ENCODE measurements at regions not wholly inside any gene's neighbourhood (a gene's known extent, or its start where the extent isn't known, plus 50 kb on each side); places are given as distances from the start of the nearest gene placed in this dataset.

GRCh38 chr5:152956943-152957613, 533.4 kb upstream of the GRIA1 start:
- in situ Hi-C loops (cut with MboI; ENCODE audit: low sequenced_read_pairs, unreplicated experiment), result no loop called here
- DNase-seq (ENCODE audit: low spot score), result no peak
- TF ChIP-seq CTCF (IDR thresholded peaks at IDR 0.05; ENCODE audit: borderline replicate concordance, control extremely low read depth, extremely low read depth, insufficient read depth, missing control alignments), result no peak

GRCh38 chr5:152978141-152978835, 512.2 kb upstream of the GRIA1 start:
- in situ Hi-C loops (cut with MboI; ENCODE audit: low sequenced_read_pairs, unreplicated experiment), result no loop called here
- TF ChIP-seq CTCF (IDR thresholded peaks at IDR 0.05; ENCODE audit: borderline replicate concordance, control extremely low read depth, extremely low read depth, insufficient read depth, missing control alignments), result no peak
- DNase-seq (ENCODE audit: low spot score), result no peak

GRCh38 chr5:152987131-152987530, 503.3 kb upstream of the GRIA1 start:
- in situ Hi-C loops (cut with MboI; ENCODE audit: low sequenced_read_pairs, unreplicated experiment), result no loop called here
- no peak for TF ChIP-seq CTCF (IDR thresholded peaks at IDR 0.05; ENCODE audit: borderline replicate concordance, control extremely low read depth, extremely low read depth, insufficient read depth, missing control alignments)
- no peak for DNase-seq (ENCODE audit: low spot score)

- no peak for TF ChIP-seq CTCF (IDR thresholded peaks at IDR 0.05; ENCODE audit: borderline replicate concordance, control extremely low read depth, extremely low read depth, insufficient read depth, missing control alignments)
Measured at GRCh38 chr5:152990217-152990616, 500.3 kb upstream of the GRIA1 start.

GRCh38 chr5:152990649-152991048, 499.8 kb upstream of the GRIA1 start:
- no peak for TF ChIP-seq CTCF (IDR thresholded peaks at IDR 0.05; ENCODE audit: borderline replicate concordance, control extremely low read depth, extremely low read depth, insufficient read depth, missing control alignments)
- no peak for DNase-seq (ENCODE audit: low spot score)
- in situ Hi-C loops (cut with MboI; ENCODE audit: low sequenced_read_pairs, unreplicated experiment), result no loop called here

More at GRCh38 chr5:152990217-152990616, 500.3 kb upstream of the GRIA1 start:
- no peak for DNase-seq (ENCODE audit: low spot score)
- in situ Hi-C loops (cut with MboI; ENCODE audit: low sequenced_read_pairs, unreplicated experiment), result no loop called here

GRCh38 chr5:152994033-152994680, 496.3 kb upstream of the GRIA1 start:
- TF ChIP-seq CTCF (IDR thresholded peaks at IDR 0.05; ENCODE audit: borderline replicate concordance, control extremely low read depth, extremely low read depth, insufficient read depth, missing control alignments), result no peak
- no peak for DNase-seq (ENCODE audit: low spot score)
- in situ Hi-C loops (cut with MboI; ENCODE audit: low sequenced_read_pairs, unreplicated experiment), result no loop called here
